NB4 (cell line): ENCODE measurements at regions not wholly inside any gene's neighbourhood (a gene's known extent, or its start where the extent isn't known, plus 50 kb on each side); places are given as distances from the start of the nearest gene placed in this dataset.

ENCODE experiments used
- POLR2A ChIP-seq: IDR thresholded peaks from 2 replicates; pipeline ENCODE4 v1.6.1; 2011; ENCODE audit warnings: mild to moderate bottlenecking; ENCODE audit not compliant: insufficient read length; ENCODE audit errors: extremely low read depth
- TF ChIP-seq, protein P1 (sequence below): IDR thresholded peaks from one replicate; pipeline ENCODE4 v1.5.1; 2012; ENCODE audit warnings: low read depth, low read length
- TF ChIP-seq, protein P2 (sequence below): IDR thresholded peaks from 2 replicates; pipeline ENCODE4 v1.6.1; 2011; ENCODE audit warnings: low read depth, low read length

DNA sequence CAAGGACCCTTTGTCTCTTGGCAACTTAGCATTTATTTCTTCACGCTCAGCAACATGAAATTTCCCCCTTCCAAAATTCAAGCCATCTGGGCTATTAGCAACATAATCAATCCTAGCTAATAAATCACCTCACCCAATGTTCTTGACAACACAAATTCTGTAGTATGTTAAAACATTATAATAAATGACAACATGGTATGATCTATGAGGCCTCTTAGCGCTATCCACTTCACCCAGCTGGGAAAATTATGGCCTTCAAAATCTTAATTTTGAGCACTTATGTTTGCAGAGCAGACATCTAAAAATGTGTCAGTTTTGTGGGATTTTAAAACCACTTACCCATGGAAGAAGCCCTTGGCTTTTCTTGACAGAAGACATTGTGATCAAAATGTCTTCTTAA lies 181.9 kb downstream of the HDGFL1 start:
- TF ChIP-seq, protein P1, sequence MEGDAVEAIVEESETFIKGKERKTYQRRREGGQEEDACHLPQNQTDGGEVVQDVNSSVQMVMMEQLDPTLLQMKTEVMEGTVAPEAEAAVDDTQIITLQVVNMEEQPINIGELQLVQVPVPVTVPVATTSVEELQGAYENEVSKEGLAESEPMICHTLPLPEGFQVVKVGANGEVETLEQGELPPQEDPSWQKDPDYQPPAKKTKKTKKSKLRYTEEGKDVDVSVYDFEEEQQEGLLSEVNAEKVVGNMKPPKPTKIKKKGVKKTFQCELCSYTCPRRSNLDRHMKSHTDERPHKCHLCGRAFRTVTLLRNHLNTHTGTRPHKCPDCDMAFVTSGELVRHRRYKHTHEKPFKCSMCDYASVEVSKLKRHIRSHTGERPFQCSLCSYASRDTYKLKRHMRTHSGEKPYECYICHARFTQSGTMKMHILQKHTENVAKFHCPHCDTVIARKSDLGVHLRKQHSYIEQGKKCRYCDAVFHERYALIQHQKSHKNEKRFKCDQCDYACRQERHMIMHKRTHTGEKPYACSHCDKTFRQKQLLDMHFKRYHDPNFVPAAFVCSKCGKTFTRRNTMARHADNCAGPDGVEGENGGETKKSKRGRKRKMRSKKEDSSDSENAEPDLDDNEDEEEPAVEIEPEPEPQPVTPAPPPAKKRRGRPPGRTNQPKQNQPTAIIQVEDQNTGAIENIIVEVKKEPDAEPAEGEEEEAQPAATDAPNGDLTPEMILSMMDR = no peak
- no peak for TF ChIP-seq POLR2A
- TF ChIP-seq, protein P2, sequence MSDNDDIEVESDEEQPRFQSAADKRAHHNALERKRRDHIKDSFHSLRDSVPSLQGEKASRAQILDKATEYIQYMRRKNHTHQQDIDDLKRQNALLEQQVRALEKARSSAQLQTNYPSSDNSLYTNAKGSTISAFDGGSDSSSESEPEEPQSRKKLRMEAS = no peak
